Endothelial cell of umbilical vein (primary cell): ENCODE measurements at regions not wholly inside any gene's neighbourhood (a gene's known extent, or its start where the extent isn't known, plus 50 kb on each side); places are given as distances from the start of the nearest gene placed in this dataset.

Experiments
- EZH2 ChIP-seq: IDR thresholded peaks from 2 replicates; pipeline ENCODE4 v1.6.1; 2012; ENCODE audit warnings: borderline replicate concordance, low read depth, mild to moderate bottlenecking, moderate library complexity, low read length, inconsistent platforms; ENCODE audit not compliant: severe bottlenecking
- FOS ChIP-seq: IDR thresholded peaks from 2 replicates; pipeline ENCODE4 v1.6.1; 2011; ENCODE audit warnings: mild to moderate bottlenecking, low read length, moderate library complexity, borderline replicate concordance; ENCODE audit not compliant: insufficient read depth
- JUN ChIP-seq: IDR thresholded peaks from 2 replicates; pipeline ENCODE4 v1.6.1; 2011; ENCODE audit warnings: borderline replicate concordance, low read depth; ENCODE audit not compliant: insufficient read length, insufficient read depth
- MYC ChIP-seq: IDR thresholded peaks from one replicate; pipeline ENCODE4 v1.6.1; 2011; ENCODE audit warnings: mild to moderate bottlenecking, low read depth, low read length
- POLR2A ChIP-seq: IDR thresholded peaks from 2 replicates; pipeline ENCODE4 v1.6.1; 2012; ENCODE audit warnings: low read depth, mild to moderate bottlenecking, control low read depth, low read length
- POLR2AphosphoS5 ChIP-seq: IDR thresholded peaks from 2 replicates; pipeline ENCODE4 v1.6.1; 2012; ENCODE audit warnings: low read depth, mild to moderate bottlenecking, control low read depth, low read length, moderate library complexity; ENCODE audit not compliant: insufficient read depth
- TF ChIP-seq, protein P1 (sequence below), 2 donors: IDR thresholded peaks; 1 replicate in 1 of 2; 2 replicates in 1 of 2; pipeline ENCODE4 v1.5.1; 2011; ENCODE audit warnings: low read length in 2 of 2, mild to moderate bottlenecking in 2 of 2, moderate library complexity in 2 of 2, control low read depth in 1 of 2, inconsistent platforms in 1 of 2, low read depth in 1 of 2; ENCODE audit not compliant: insufficient read depth in 1 of 2; ENCODE audit errors: extremely low read depth in 1 of 2
- TF ChIP-seq, protein P2 (sequence below): IDR thresholded peaks from 2 replicates; pipeline ENCODE4 v1.6.1; 2011; ENCODE audit not compliant: insufficient read depth, insufficient read length

DNA sequence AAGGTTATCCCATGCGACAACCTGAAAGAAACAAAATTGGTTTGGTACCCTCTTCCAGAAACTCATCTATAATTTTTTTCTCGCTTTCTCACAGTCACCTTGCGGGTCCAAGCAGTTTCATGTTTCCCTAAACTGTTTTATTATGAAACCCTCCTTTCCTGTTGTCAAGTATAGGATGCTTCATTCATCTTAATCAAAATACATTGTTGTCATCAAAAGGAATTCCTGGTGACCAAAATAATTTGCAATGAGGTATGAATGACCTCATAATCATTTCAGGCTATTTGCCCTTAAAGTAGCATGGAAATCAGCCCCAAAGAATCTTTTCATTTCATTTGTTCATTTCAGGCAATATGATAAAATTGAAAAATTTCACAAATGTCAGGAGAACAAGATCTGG lies 503.0 kb downstream of the SPATA31D1 start:
- TF ChIP-seq POLR2A (no peak), EZH2 (no peak), POLR2AphosphoS5 (no peak), MYC (no peak), FOS (no peak), JUN (no peak)
- TF ChIP-seq, protein P1, sequence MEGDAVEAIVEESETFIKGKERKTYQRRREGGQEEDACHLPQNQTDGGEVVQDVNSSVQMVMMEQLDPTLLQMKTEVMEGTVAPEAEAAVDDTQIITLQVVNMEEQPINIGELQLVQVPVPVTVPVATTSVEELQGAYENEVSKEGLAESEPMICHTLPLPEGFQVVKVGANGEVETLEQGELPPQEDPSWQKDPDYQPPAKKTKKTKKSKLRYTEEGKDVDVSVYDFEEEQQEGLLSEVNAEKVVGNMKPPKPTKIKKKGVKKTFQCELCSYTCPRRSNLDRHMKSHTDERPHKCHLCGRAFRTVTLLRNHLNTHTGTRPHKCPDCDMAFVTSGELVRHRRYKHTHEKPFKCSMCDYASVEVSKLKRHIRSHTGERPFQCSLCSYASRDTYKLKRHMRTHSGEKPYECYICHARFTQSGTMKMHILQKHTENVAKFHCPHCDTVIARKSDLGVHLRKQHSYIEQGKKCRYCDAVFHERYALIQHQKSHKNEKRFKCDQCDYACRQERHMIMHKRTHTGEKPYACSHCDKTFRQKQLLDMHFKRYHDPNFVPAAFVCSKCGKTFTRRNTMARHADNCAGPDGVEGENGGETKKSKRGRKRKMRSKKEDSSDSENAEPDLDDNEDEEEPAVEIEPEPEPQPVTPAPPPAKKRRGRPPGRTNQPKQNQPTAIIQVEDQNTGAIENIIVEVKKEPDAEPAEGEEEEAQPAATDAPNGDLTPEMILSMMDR (IDR thresholded peaks at IDR 0.05; ENCODE audit: extremely low read depth in 1 of 2, insufficient read depth in 1 of 2, low read depth in 1 of 2, low read length in 2 of 2) = no peak
- TF ChIP-seq, protein P2, sequence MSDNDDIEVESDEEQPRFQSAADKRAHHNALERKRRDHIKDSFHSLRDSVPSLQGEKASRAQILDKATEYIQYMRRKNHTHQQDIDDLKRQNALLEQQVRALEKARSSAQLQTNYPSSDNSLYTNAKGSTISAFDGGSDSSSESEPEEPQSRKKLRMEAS = no peak
